ENCODE measurements at regions not wholly inside any gene's neighbourhood (a gene's known extent, or its start where the extent isn't known, plus 50 kb on each side); places are given as distances from the start of the nearest gene placed in this dataset.

- no peak for TF ChIP-seq ZNF549 (tag by site-specific recombination; IDR thresholded peaks at IDR 0.05)
- no peak for TF ChIP-seq ZSCAN16 (tag by site-specific recombination; IDR thresholded peaks at IDR 0.05)
Observed at GRCh38 chr5:136909906-136910305, 544.6 kb upstream of the TRPC7 start.

Measured in HEK293 (cell line).